ENCODE measurements at regions not wholly inside any gene's neighbourhood (a gene's known extent, or its start where the extent isn't known, plus 50 kb on each side); places are given as distances from the start of the nearest gene placed in this dataset.
"Not testable (repeated sequence)": the region's sequence is repeated elsewhere in the genome, so short reads cannot be mapped to it uniquely, and the experiment has no call there.

- Histone ChIP-seq H4K20me1 (no peaks in the 10 kb centered on the region), H3K9me3 (replicated peaks in 1 of 11) (peaks cover 6 to 22% (median 17%) of the 10 kb centered on the region in 11 experiments), H3K36me3 (no peaks in the 10 kb centered on the region), H3K4me3 (no peak overlapping the region), H3K4me2 (no peak overlapping the region), H3K27me3 (no peaks in the 10 kb centered on the region), H3K4me1 (no peaks in the 10 kb centered on the region), H3K9ac (no peak overlapping the region), H3K27ac (no peak overlapping the region)
- TF ChIP-seq Cebpa-rat (IDR thresholded peaks at IDR 0.05) = no peak
These were observed 413.8 kb upstream of the RAB6C start for GRCh38 chr2:129565551-129566109.

GRCh38 chr2:129570812-129571211 is 408.7 kb upstream of the RAB6C start:
- H3K9ac ChIP-seq, H3K36me3 ChIP-seq, H3K27me3 ChIP-seq, H4K20me1 ChIP-seq, H3K4me3 ChIP-seq, H3K27ac ChIP-seq, H3K4me2 ChIP-seq, H3K4me1 ChIP-seq: not testable (repeated sequence)
- H3K9me3 ChIP-seq (replicated peaks in 1 of 11) = peaks cover 27 to 55% (median 47%) of the 10 kb centered on the region in 11 experiments

DNA sequence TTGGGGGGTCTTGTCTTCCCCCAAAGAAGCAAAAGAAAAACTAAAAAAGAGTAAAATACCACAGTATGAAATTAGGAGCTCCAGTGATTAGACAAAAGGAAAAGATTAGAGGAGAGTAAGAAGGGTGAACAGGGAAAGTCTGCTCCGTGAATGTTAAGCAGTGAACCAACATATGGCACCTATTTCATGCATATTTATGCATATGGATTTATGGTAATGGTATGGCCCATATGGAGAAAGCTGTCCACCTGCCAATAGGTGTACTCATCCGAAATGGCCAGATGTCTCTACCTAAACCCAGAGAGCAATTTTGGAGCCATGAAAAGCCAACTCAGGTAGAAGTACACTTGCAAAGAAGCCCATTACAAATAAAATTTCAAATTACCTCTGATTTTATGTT is 404.0 kb upstream of the RAB6C start:
- H4K20me1 ChIP-seq = no peaks in the 10 kb centered on the region
- no peak overlapping the region for H3K27ac ChIP-seq
- H3K4me2 ChIP-seq = peak overlapping the region in 3 of 11 experiments; percentile 44 to 47 (median 44); a peak in 4 of 22 replicates
- H3K9ac ChIP-seq = no peak overlapping the region
- peaks cover 0 to 18% (median 0%) of the 10 kb centered on the region in 10 experiments; a peak in 8 of 20 replicates for H3K4me1 ChIP-seq
- TF ChIP-seq Cebpa-rat (IDR thresholded peaks at IDR 0.05) = no peak
- no peak overlapping the region for H3K4me3 ChIP-seq
- no peaks in the 10 kb centered on the region for H3K36me3 ChIP-seq
- H3K9me3 ChIP-seq (replicated peaks in 1 of 11) = peaks cover 18 to 42% (median 29%) of the 10 kb centered on the region in 11 experiments
- no peaks in the 10 kb centered on the region for H3K27me3 ChIP-seq

- Histone ChIP-seq H3K4me3 (no peak overlapping the region), H4K20me1 (no peaks in the 10 kb centered on the region), H3K4me2 (peak overlapping the region in 4 of 11 experiments; percentile 22 to 47 (median 44); a peak in 6 of 22 replicates), H3K9ac (no peak overlapping the region), H3K36me3 (no peaks in the 10 kb centered on the region), H3K27ac (no peak overlapping the region), H3K27me3 (no peaks in the 10 kb centered on the region), H3K4me1 (peaks cover 0 to 18% (median 0%) of the 10 kb centered on the region in 10 experiments; a peak in 8 of 20 replicates), H3K9me3 (replicated peaks in 1 of 11) (peaks cover 18 to 42% (median 29%) of the 10 kb centered on the region in 11 experiments)
- no peak for TF ChIP-seq Cebpa-rat (IDR thresholded peaks at IDR 0.05)
These were observed 403.6 kb upstream of the RAB6C start for GRCh38 chr2:129575880-129576279.

DNA sequence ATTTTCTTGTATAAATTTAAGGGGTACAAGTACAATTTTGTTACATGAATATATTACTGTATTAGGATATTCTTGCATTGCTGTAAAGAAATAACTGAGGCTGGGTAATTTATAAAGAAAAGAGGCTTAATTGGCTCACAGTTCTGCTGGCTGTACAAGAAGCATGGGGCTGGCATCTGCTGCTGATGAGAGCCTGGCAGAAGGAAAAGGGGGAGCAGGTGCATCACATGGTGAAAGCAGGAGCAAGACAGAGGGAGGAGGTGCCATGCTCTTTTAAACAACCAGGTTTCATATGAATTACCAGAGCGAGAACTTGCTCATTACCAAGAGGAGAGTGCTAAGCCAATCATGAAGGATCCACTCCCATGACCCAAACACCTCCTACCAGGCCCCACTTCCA is 399.5 kb upstream of the RAB6C start:
- Histone ChIP-seq H3K9ac (no peak overlapping the region), H3K4me3 (no peak overlapping the region), H4K20me1 (no peaks in the 10 kb centered on the region), H3K9me3 (replicated peaks in 1 of 11) (peaks cover 9 to 22% (median 17%) of the 10 kb centered on the region in 11 experiments; a peak in 20 of 22 replicates), H3K4me2 (no peak overlapping the region), H3K27ac (no peak overlapping the region), H3K36me3 (no peaks in the 10 kb centered on the region; a peak in 1 of 22 replicates), H3K4me1 (peaks cover 0 to 18% (median 0%) of the 10 kb centered on the region in 10 experiments; a peak in 8 of 20 replicates), H3K27me3 (no peaks in the 10 kb centered on the region)
- TF ChIP-seq Cebpa-rat (IDR thresholded peaks at IDR 0.05) = no peak

DNA sequence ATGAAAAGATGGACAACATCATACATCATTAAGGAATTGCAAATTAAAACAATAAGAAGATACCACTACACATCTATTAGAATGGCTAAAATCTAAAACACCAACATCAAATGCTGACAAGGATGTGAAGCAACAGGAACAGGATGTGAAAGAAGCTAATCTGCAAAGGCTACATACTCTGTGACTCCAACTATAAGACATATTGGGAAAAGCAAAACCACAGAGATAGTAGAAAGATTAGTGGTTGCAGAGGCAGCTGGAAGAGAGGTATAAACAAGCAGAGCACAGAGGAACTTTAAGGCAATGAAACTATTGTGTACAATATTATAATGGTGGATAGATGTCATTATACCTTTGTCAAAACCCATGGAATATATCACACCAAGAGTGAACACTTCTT is 393.7 kb upstream of the RAB6C start:
- H4K20me1 ChIP-seq = no peaks in the 10 kb centered on the region
- H3K36me3 ChIP-seq = no peaks in the 10 kb centered on the region; a peak in 1 of 22 replicates
- H3K9ac ChIP-seq = no peak overlapping the region
- no peak overlapping the region for H3K4me3 ChIP-seq
- TF ChIP-seq Cebpa-rat (IDR thresholded peaks at IDR 0.05) = no peak
- peaks cover 0 to 17% (median 8%) of the 10 kb centered on the region in 10 experiments; a peak in 9 of 20 replicates for H3K4me1 ChIP-seq
- peak overlapping the region in 8 of 11 experiments; percentile 9 to 48 (median 31); a peak in 7 of 22 replicates for H3K4me2 ChIP-seq
- no peaks in the 10 kb centered on the region for H3K27me3 ChIP-seq
- H3K9me3 ChIP-seq (replicated peaks in 1 of 11) = peaks cover 5 to 26% (median 15%) of the 10 kb centered on the region in 11 experiments; a peak in 20 of 22 replicates
- no peak overlapping the region for H3K27ac ChIP-seq

GRCh38 chr2:129587426-129588064 is 391.9 kb upstream of the RAB6C start:
- H3K27me3 ChIP-seq = no peaks in the 10 kb centered on the region
- peaks cover 0 to 17% (median 8%) of the 10 kb centered on the region in 10 experiments; a peak in 9 of 20 replicates for H3K4me1 ChIP-seq
- H3K9ac ChIP-seq = no peak overlapping the region
- no peak overlapping the region for H3K27ac ChIP-seq
- no peak for TF ChIP-seq Cebpa-rat (IDR thresholded peaks at IDR 0.05)
- no peaks in the 10 kb centered on the region for H3K36me3 ChIP-seq
- no peaks in the 10 kb centered on the region for H4K20me1 ChIP-seq
- H3K9me3 ChIP-seq (replicated peaks in 1 of 11) = peaks cover 0 to 11% (median 0%) of the 10 kb centered on the region in 11 experiments; a peak in 4 of 22 replicates
- no peak overlapping the region for H3K4me3 ChIP-seq
- no peak overlapping the region for H3K4me2 ChIP-seq

DNA sequence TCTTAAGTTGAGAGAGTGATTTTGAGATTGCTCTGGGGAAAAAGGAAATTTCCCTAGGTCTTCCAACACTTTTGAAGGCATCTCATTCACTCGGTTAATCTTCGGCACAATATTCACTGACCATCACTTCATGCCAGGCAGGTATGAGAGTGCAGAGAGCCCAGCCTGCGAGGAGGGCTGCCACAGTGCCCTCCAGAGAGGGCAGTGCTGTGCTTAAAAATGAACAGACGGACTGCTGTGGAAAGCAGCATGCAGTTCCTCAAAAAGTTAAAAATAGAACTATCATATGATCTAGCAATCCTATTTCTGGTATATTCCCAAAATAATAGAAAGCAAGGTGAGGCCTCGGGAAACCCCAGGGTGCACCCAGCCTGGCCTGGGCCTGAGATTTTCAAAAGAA is 374.9 kb upstream of the RAB6C start:
- Histone ChIP-seq H3K4me1 (peaks cover 12 to 34% (median 18%) of the 10 kb centered on the region in 10 experiments), H3K9me3 (replicated peaks in 1 of 11) (peaks cover 0 to 29% (median 17%) of the 10 kb centered on the region in 11 experiments; a peak in 12 of 22 replicates), H4K20me1 (no peaks in the 10 kb centered on the region), H3K4me3 (no peak overlapping the region), H3K27me3 (no peaks in the 10 kb centered on the region), H3K27ac (no peak overlapping the region), H3K36me3 (no peaks in the 10 kb centered on the region), H3K9ac (no peak overlapping the region), H3K4me2 (peak overlapping the region in 5 of 11 experiments; percentile 2 to 72 (median 54); a peak in 6 of 22 replicates)
- TF ChIP-seq Cebpa-rat (IDR thresholded peaks at IDR 0.05) = no peak

- Histone ChIP-seq H3K4me2 (peak overlapping the region in 10 of 11 experiments; percentile 55 to 80 (median 70); a peak in 17 of 22 replicates), H3K4me3 (no peak overlapping the region), H3K9ac (no peak overlapping the region), H3K27me3 (no peaks in the 10 kb centered on the region), H3K4me1 (peaks cover 12 to 34% (median 18%) of the 10 kb centered on the region in 10 experiments), H3K9me3 (replicated peaks in 1 of 11) (peaks cover 0 to 26% (median 12%) of the 10 kb centered on the region in 11 experiments; a peak in 11 of 22 replicates), H3K27ac (no peak overlapping the region), H3K36me3 (no peaks in the 10 kb centered on the region), H4K20me1 (no peaks in the 10 kb centered on the region)
- no peak for TF ChIP-seq Cebpa-rat (IDR thresholded peaks at IDR 0.05)
These were observed 373.8 kb upstream of the RAB6C start for GRCh38 chr2:129605646-129606045.

Measured in BLaER1 treated with 17β-estradiol and CSF1 and Interleukin-3, amounts not matched to agents 10 nM and 100 nM (cell line).